Vagina (tissue), 2 donors: ENCODE measurements at regions not wholly inside any gene's neighbourhood (a gene's known extent, or its start where the extent isn't known, plus 50 kb on each side); places are given as distances from the start of the nearest gene placed in this dataset.

ENCODE experiments used
- DNase-seq, 2 donors: peaks; one replicate each; pipeline ENCODE4 v3.0.0-alpha.2; 2017; ENCODE audit errors: extremely low spot score in 2 of 2
- H3K27ac ChIP-seq: fragments of 200-600 bp; sonication (generic); one replicate; pipeline ENCODE4 v1.5.1; 2019
- H3K27me3 ChIP-seq: fragments of 200-600 bp; sonication (generic); one replicate; pipeline ENCODE4 v1.5.1; 2019
- H3K36me3 ChIP-seq, 2 donors: fragments of 200-600 bp; sonication (generic); one replicate each; pipeline ENCODE4 v1.5.1; 2017 to 2019
- H3K4me1 ChIP-seq: fragments of 200-600 bp; sonication (generic); one replicate; pipeline ENCODE4 v1.5.1; 2019
- H3K4me3 ChIP-seq, 2 donors: fragments of 200-600 bp; sonication (generic); 1 replicate in 1 of 2; 2 replicates in 1 of 2; pipeline ENCODE4 v1.5.1; 2016 to 2019
- H3K9me3 ChIP-seq: fragments of 200-600 bp; sonication (generic); one replicate; pipeline ENCODE4 v1.5.1; 2019
- POLR2A ChIP-seq, 2 donors: fragments of 450-650 bp; IDR thresholded peaks; one replicate each; pipeline ENCODE4 v1.6.1; 2017; ENCODE audit warnings: antibody characterized with exemption in 2 of 2, mild to moderate bottlenecking in 2 of 2, moderate library complexity in 2 of 2
- POLR2AphosphoS5 ChIP-seq, 2 donors: sonication (generic); formaldehyde crosslinking; IDR thresholded peaks; one replicate each; pipeline ENCODE4 v1.9.0; 2017; ENCODE audit warnings: antibody characterized with exemption in 2 of 2, mild to moderate bottlenecking in 2 of 2, low read depth in 1 of 2; ENCODE audit not compliant: insufficient read depth in 1 of 2
- intact Hi-C: fragments of 100-400 bp; cut with DNase I; formaldehyde crosslinking; loops from one replicate; pipeline ENCODE4 v1.15.1; 2023
- TF ChIP-seq, protein P1 (sequence below), 3 experiments: fragments of 450-650 bp in 2 of 3; fragments of 200-600 bp in 1 of 3; sonication (generic) in 1 of 3; IDR thresholded peaks; one replicate each; pipeline ENCODE4 v1.5.1; 2017 to 2019; ENCODE audit warnings: antibody characterized with exemption in 3 of 3, mild to moderate bottlenecking in 2 of 3, moderate library complexity in 2 of 3

DNA sequence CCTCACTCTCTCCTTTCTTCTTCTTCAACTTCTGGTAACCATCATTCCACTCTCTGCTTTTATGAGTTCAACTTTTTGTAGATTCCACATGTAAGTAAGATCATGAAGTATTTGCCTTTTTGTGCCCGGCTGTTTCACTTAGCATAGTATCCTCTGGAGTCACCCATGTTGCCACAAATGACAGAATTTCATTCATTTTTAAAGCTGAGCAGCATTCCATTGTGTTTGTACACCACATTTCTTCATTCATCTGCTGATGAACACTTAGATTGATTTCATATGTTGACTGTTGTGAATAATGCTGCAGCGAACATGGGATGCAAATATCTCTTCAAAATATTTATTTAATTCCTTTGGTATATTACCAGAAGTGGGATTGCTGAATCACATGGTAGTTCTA lies 133.6 kb upstream of the ERBB4 start:
- intact Hi-C loops: no loop called here
- H3K27me3 ChIP-seq: no peaks in the 10 kb centered on the region
- TF ChIP-seq, protein P1, sequence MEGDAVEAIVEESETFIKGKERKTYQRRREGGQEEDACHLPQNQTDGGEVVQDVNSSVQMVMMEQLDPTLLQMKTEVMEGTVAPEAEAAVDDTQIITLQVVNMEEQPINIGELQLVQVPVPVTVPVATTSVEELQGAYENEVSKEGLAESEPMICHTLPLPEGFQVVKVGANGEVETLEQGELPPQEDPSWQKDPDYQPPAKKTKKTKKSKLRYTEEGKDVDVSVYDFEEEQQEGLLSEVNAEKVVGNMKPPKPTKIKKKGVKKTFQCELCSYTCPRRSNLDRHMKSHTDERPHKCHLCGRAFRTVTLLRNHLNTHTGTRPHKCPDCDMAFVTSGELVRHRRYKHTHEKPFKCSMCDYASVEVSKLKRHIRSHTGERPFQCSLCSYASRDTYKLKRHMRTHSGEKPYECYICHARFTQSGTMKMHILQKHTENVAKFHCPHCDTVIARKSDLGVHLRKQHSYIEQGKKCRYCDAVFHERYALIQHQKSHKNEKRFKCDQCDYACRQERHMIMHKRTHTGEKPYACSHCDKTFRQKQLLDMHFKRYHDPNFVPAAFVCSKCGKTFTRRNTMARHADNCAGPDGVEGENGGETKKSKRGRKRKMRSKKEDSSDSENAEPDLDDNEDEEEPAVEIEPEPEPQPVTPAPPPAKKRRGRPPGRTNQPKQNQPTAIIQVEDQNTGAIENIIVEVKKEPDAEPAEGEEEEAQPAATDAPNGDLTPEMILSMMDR (IDR thresholded peaks at IDR 0.05): no peak
- TF ChIP-seq POLR2A (IDR thresholded peaks at IDR 0.05) (no peak), POLR2AphosphoS5 (IDR thresholded peaks at IDR 0.05; ENCODE audit: insufficient read depth in 1 of 2, low read depth in 1 of 2) (no peak)
- no peaks in the 10 kb centered on the region for H3K4me1 ChIP-seq
- no peak overlapping the region for H3K27ac ChIP-seq
- no peaks in the 10 kb centered on the region for H3K36me3 ChIP-seq
- H3K9me3 ChIP-seq: no peaks in the 10 kb centered on the region
- H3K4me3 ChIP-seq: no peak overlapping the region
- DNase-seq: no peak

DNA sequence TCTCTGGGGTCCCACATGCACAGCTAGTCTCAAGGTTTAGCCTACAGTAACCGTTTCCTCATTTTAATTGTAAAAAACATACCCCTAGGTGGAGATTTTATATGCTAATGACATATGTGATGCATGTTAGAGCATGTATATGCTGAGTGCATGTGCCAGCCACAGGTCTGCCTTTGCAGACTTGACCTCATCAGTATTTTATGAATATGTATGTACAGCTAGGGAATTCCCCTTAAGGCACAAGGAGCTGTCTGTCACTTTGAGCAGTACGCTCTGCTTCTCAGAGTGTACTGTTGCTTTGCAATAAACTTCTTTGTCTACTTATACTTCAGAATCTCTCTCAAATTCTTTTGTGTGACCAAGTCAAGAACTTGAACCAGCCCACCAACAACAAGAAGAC lies 131.2 kb upstream of the ERBB4 start:
- no peak overlapping the region for H3K4me3 ChIP-seq
- DNase-seq: no peak
- no peak overlapping the region for H3K27ac ChIP-seq
- no peaks in the 10 kb centered on the region for H3K4me1 ChIP-seq
- intact Hi-C loops: no loop called here
- no peak for TF ChIP-seq POLR2AphosphoS5 (IDR thresholded peaks at IDR 0.05; ENCODE audit: insufficient read depth in 1 of 2, low read depth in 1 of 2)
- TF ChIP-seq POLR2A (IDR thresholded peaks at IDR 0.05): no peak
- TF ChIP-seq, protein P1 (IDR thresholded peaks at IDR 0.05): no peak
- H3K9me3 ChIP-seq: no peaks in the 10 kb centered on the region
- H3K36me3 ChIP-seq: no peaks in the 10 kb centered on the region
- H3K27me3 ChIP-seq: no peaks in the 10 kb centered on the region

DNA sequence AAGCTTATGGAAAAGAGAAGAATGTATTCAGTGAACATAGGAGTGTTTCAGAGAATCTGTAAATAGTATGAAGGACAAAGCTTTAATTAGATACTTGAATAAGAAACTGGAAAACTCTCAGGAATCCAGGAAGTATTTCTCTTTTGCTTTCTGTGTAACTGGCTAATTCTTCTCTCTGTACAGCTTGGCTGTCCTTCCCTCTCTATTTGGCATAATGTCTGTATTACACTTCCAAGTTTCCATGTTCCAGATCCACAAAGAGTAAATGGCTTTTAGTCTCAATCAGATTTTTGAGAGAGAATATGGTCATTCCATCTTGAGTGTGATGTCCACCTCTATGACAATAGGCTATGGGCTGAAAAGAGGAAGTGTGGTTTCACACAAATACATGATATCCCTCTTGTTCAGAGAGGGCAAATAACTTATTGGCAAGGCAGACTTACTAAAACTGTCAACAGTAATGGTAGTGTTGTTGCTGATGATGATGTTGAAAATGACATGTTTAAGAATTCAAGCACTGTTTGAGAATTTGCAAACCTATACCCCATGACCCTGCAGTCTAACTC lies 129.2 kb upstream of the ERBB4 start:
- Histone ChIP-seq H3K4me3 (no peak overlapping the region), H3K9me3 (no peaks in the 10 kb centered on the region), H3K27ac (no peak overlapping the region), H3K36me3 (no peaks in the 10 kb centered on the region), H3K27me3 (no peaks in the 10 kb centered on the region), H3K4me1 (no peaks in the 10 kb centered on the region)
- DNase-seq: no peak
- intact Hi-C loops: no loop called here
- TF ChIP-seq, protein P1 (IDR thresholded peaks at IDR 0.05): no peak
- no peak for TF ChIP-seq POLR2AphosphoS5 (IDR thresholded peaks at IDR 0.05; ENCODE audit: insufficient read depth in 1 of 2, low read depth in 1 of 2)

- DNase-seq: no peak
- Histone ChIP-seq H3K4me3 (no peak overlapping the region), H3K27ac (no peak overlapping the region), H3K36me3 (no peaks in the 10 kb centered on the region), H3K27me3 (no peaks in the 10 kb centered on the region), H3K4me1 (no peaks in the 10 kb centered on the region), H3K9me3 (no peaks in the 10 kb centered on the region)
- TF ChIP-seq, protein P1 (IDR thresholded peaks at IDR 0.05): no peak
- TF ChIP-seq POLR2A (IDR thresholded peaks at IDR 0.05): no peak
- no peak for TF ChIP-seq POLR2AphosphoS5 (IDR thresholded peaks at IDR 0.05; ENCODE audit: insufficient read depth in 1 of 2, low read depth in 1 of 2)
- intact Hi-C loops: no loop called here
Observed at GRCh38 chr2:212665948-212666347, 127.3 kb upstream of the ERBB4 start.

- no peaks in the 10 kb centered on the region for H3K4me1 ChIP-seq
- no peaks in the 10 kb centered on the region for H3K9me3 ChIP-seq
- no peak overlapping the region for H3K4me3 ChIP-seq
- no peaks in the 10 kb centered on the region for H3K36me3 ChIP-seq
- TF ChIP-seq POLR2AphosphoS5 (IDR thresholded peaks at IDR 0.05; ENCODE audit: insufficient read depth in 1 of 2, low read depth in 1 of 2) (no peak), POLR2A (IDR thresholded peaks at IDR 0.05) (no peak)
- TF ChIP-seq, protein P1 (IDR thresholded peaks at IDR 0.05): no peak
- intact Hi-C loops: no loop called here
- no peak for DNase-seq
- no peak overlapping the region for H3K27ac ChIP-seq
- H3K27me3 ChIP-seq: no peaks in the 10 kb centered on the region
Observed at GRCh38 chr2:212659441-212659840, 120.8 kb upstream of the ERBB4 start.
